ENCODE measurements at regions not wholly inside any gene's neighbourhood (a gene's known extent, or its start where the extent isn't known, plus 50 kb on each side); places are given as distances from the start of the nearest gene placed in this dataset.

GRCh38 chr10:10660054-10660453 is 357.6 kb upstream of the CELF2 start:
- Histone ChIP-seq H3K36me3 (ENCODE audit: control insufficient read depth in 2 of 2, extremely low read depth in 1 of 2, insufficient read depth in 2 of 2, low read length in 2 of 2) (no peaks in the 10 kb centered on the region), H3K4me1 (ENCODE audit: control insufficient read depth, extremely low read depth, insufficient read depth, low read length) (no peaks in the 10 kb centered on the region), H3K4me3 (replicated peaks in 1 of 3; ENCODE audit: insufficient read depth in 1 of 3, low read depth in 1 of 3, low read length in 3 of 3) (no peak overlapping the region), H3K9me3 (replicated peaks; ENCODE audit: control insufficient read depth, insufficient read depth, low read length) (no peaks in the 10 kb centered on the region), H3K9me1 (replicated peaks; ENCODE audit: control insufficient read depth, extremely low read depth, insufficient read depth, low read length) (no peaks in the 10 kb centered on the region), H3K27me3 (ENCODE audit: control insufficient read depth in 2 of 2, insufficient read depth in 2 of 2, low read length in 2 of 2) (peaks cover 0 to 2% of the 10 kb centered on the region in 2 experiments), H3K79me2 (ENCODE audit: control insufficient read depth, insufficient read depth, low read length) (no peaks in the 10 kb centered on the region), H4K20me1 (replicated peaks; ENCODE audit: control insufficient read depth, extremely low read depth, insufficient read depth, low read length) (no peaks in the 10 kb centered on the region), H3K27ac (ENCODE audit: insufficient read depth, low read depth, low read length) (no peak overlapping the region), H3K9ac (replicated peaks; ENCODE audit: extremely low read depth, insufficient read depth, low read length) (no peak overlapping the region), H3K4me2 (ENCODE audit: insufficient read depth, low read length) (no peak overlapping the region), H2AFZ (ENCODE audit: low read depth, low read length) (no peak overlapping the region)
- ChIA-PET POLR2A (no interaction called here), CTCF (no interaction called here)
- DNase-seq (ENCODE audit: low read depth, low spot score) (no peak), FAIRE-seq (no peak)
- TF ChIP-seq CTCF (IDR thresholded peaks at IDR 0.05; ENCODE audit: extremely low read depth in 1 of 2, insufficient read depth in 1 of 2, low read depth in 1 of 2, low read length in 2 of 2) = no peak
- no peak for TF ChIP-seq FOS (IDR thresholded peaks at IDR 0.05; ENCODE audit: borderline replicate concordance, insufficient read depth, low read length)
- TF ChIP-seq MAX (IDR thresholded peaks at IDR 0.05; ENCODE audit: insufficient read depth, insufficient read length) = no peak
- no peak for TF ChIP-seq JUN (IDR thresholded peaks at IDR 0.05; ENCODE audit: borderline replicate concordance, insufficient read depth, insufficient read length, low read depth)
- no peak for TF ChIP-seq POLR2AphosphoS5 (IDR thresholded peaks at IDR 0.05; ENCODE audit: insufficient read depth, low read depth, low read length)
- TF ChIP-seq GATA2 (IDR thresholded peaks at IDR 0.05; ENCODE audit: insufficient read depth, insufficient read length, low read depth, low read length) = no peak
- TF ChIP-seq MYC (IDR thresholded peaks at IDR 0.05; ENCODE audit: low read depth, low read length) = no peak
- no peak for TF ChIP-seq EZH2 (IDR thresholded peaks at IDR 0.05; ENCODE audit: borderline replicate concordance, low read depth, low read length, severe bottlenecking)
- TF ChIP-seq POLR2A (IDR thresholded peaks at IDR 0.05; ENCODE audit: low read depth, low read length) = no peak
- BruUV-seq (replicated peaks) = no TSS peak
- intact Hi-C loops (cut with micrococcal nuclease) = no loop called here
- dilution Hi-C loops (cut with MboI; ENCODE audit: extremely low pct_ligation_motif_present, low sequenced_read_pairs) = no loop called here

All from endothelial cell of umbilical vein (primary cell).